PFSK-1 (cell line): ENCODE measurements at regions not wholly inside any gene's neighbourhood (a gene's known extent, or its start where the extent isn't known, plus 50 kb on each side); places are given as distances from the start of the nearest gene placed in this dataset.

Experiments used
- FOXP2 ChIP-seq: optimal IDR thresholded peaks from 2 replicates; pipeline ENCODE3; 2011; ENCODE audit warnings: borderline replicate concordance, control low read depth, inconsistent platforms; ENCODE audit not compliant: insufficient read depth; ENCODE audit errors: extremely low read length, extremely low read depth
- POLR2AphosphoS5 ChIP-seq: IDR thresholded peaks from 2 replicates; pipeline ENCODE4 v1.6.1; 2012; ENCODE audit warnings: low read depth, mild to moderate bottlenecking, control low read depth, low read length, moderate library complexity
- REST ChIP-seq, 2 experiments: IDR thresholded peaks; 2 replicates each; pipeline versions ENCODE4 v1.6.1 to v1.8.0; 2011 to 2012; ENCODE audit warnings: low read depth in 2 of 2, low read length in 2 of 2, control low read depth in 1 of 2, inconsistent platforms in 1 of 2, mild to moderate bottlenecking in 1 of 2, moderate library complexity in 1 of 2; ENCODE audit not compliant: insufficient read depth in 1 of 2
- SIN3A ChIP-seq: IDR thresholded peaks from 2 replicates; pipeline ENCODE4 v1.6.1; 2012; ENCODE audit warnings: mild to moderate bottlenecking, low read length, moderate library complexity, borderline replicate concordance; ENCODE audit not compliant: insufficient read depth
- TAF1 ChIP-seq: IDR thresholded peaks from 2 replicates; pipeline ENCODE4 v1.6.1; 2012; ENCODE audit warnings: low read length, control low read depth, borderline replicate concordance; ENCODE audit not compliant: insufficient read depth

- TF ChIP-seq POLR2AphosphoS5, result no peak
- no peak for TF ChIP-seq REST (IDR thresholded peaks at IDR 0.05; ENCODE audit: insufficient read depth in 1 of 2, low read depth in 2 of 2, low read length in 2 of 2)
Observed at GRCh38 chr4:4776335-4776734, 83.1 kb upstream of the MSX1 start.

GRCh38 chr4:4775493-4776004 is 83.9 kb upstream of the MSX1 start:
- TF ChIP-seq REST (IDR thresholded peaks at IDR 0.05; ENCODE audit: insufficient read depth in 1 of 2, low read depth in 2 of 2, low read length in 2 of 2) (no peak), TAF1 (no peak), SIN3A (no peak), FOXP2 (no peak), POLR2AphosphoS5 (no peak)

GRCh38 chr4:4772534-4772933 is 86.9 kb upstream of the MSX1 start:
- TF ChIP-seq POLR2AphosphoS5 (no peak), TAF1 (no peak), SIN3A (no peak), FOXP2 (no peak)

GRCh38 chr4:4771160-4771559 is 88.3 kb upstream of the MSX1 start:
- TF ChIP-seq SIN3A, result no peak
- TF ChIP-seq FOXP2, result no peak
- no peak for TF ChIP-seq TAF1
- no peak for TF ChIP-seq REST (IDR thresholded peaks at IDR 0.05; ENCODE audit: insufficient read depth in 1 of 2, low read depth in 2 of 2, low read length in 2 of 2)
- no peak for TF ChIP-seq POLR2AphosphoS5

- TF ChIP-seq POLR2AphosphoS5, result no peak
- TF ChIP-seq FOXP2, result no peak
- no peak for TF ChIP-seq SIN3A
- TF ChIP-seq TAF1, result no peak
- TF ChIP-seq REST (IDR thresholded peaks at IDR 0.05; ENCODE audit: insufficient read depth in 1 of 2, low read depth in 2 of 2, low read length in 2 of 2), result no peak
Observed at GRCh38 chr4:4770610-4771009, 88.9 kb upstream of the MSX1 start.

- TF ChIP-seq POLR2AphosphoS5 (no peak), TAF1 (no peak), FOXP2 (no peak), SIN3A (no peak), REST (IDR thresholded peaks at IDR 0.05; ENCODE audit: insufficient read depth in 1 of 2, low read depth in 2 of 2, low read length in 2 of 2) (no peak)
Observed at GRCh38 chr4:4766564-4766963, 92.9 kb upstream of the MSX1 start.
